DMS53 treated with DMSO at 0.1 percent for 48 hours (cell line): ENCODE measurements at regions not wholly inside any gene's neighbourhood (a gene's known extent, or its start where the extent isn't known, plus 50 kb on each side); places are given as distances from the start of the nearest gene placed in this dataset.
"Not testable (repeated sequence)": the region's sequence is repeated elsewhere in the genome, so short reads cannot be mapped to it uniquely, and the experiment has no call there.

ENCODE experiments used
- DNase-seq: peaks from one replicate; lab custom pipeline; 2025; ENCODE audit not compliant: unreplicated experiment; lab: John Stamatoyannopoulos, UW

- no peak for DNase-seq
Measured at GRCh38 chr12:114504311-114504710, 98.4 kb upstream of the TBX5 start.

- no peak for DNase-seq
Measured at GRCh38 chr12:114501474-114501807, 95.5 kb upstream of the TBX5 start.

GRCh38 chr12:114500775-114501473, 95.0 kb upstream of the TBX5 start:
- DNase-seq: no peak

- no peak for DNase-seq
Measured at GRCh38 chr12:114500131-114500530, 94.2 kb upstream of the TBX5 start.

- DNase-seq: no peak
Measured at GRCh38 chr12:114499338-114499737, 93.4 kb upstream of the TBX5 start.

GRCh38 chr12:114491916-114492315, 86.0 kb upstream of the TBX5 start:
- no peak for DNase-seq

- not testable (repeated sequence) for DNase-seq
Measured at GRCh38 chr12:114484822-114485459, 79.0 kb upstream of the TBX5 start.

- no peak for DNase-seq
Measured at GRCh38 chr12:114483996-114484395, 78.1 kb upstream of the TBX5 start.

- DNase-seq: no peak
Measured at GRCh38 chr12:114481200-114481535, 75.2 kb upstream of the TBX5 start.

- DNase-seq: no peak
Measured at GRCh38 chr12:114480337-114481199, 74.6 kb upstream of the TBX5 start.

GRCh38 chr12:114479831-114480230, 73.9 kb upstream of the TBX5 start:
- DNase-seq: no peak

- no peak for DNase-seq
Measured at GRCh38 chr12:114478865-114479264, 72.9 kb upstream of the TBX5 start.

- DNase-seq: no peak
Measured at GRCh38 chr12:114477989-114478395, 72.0 kb upstream of the TBX5 start.

- DNase-seq: no peak
Measured at GRCh38 chr12:114476159-114476558, 70.2 kb upstream of the TBX5 start.

GRCh38 chr12:114473717-114474116, 67.8 kb upstream of the TBX5 start:
- DNase-seq: no peak

- no peak for DNase-seq
Measured at GRCh38 chr12:114473018-114473417, 67.1 kb upstream of the TBX5 start.

- DNase-seq: no peak
Measured at GRCh38 chr12:114457620-114458019, 51.7 kb upstream of the TBX5 start.
